Endothelial cell of umbilical vein (primary cell): ENCODE measurements at regions not wholly inside any gene's neighbourhood (a gene's known extent, or its start where the extent isn't known, plus 50 kb on each side); places are given as distances from the start of the nearest gene placed in this dataset.

Source experiments
- BruUV-seq: library from RNA; stranded (reverse); fragments of 400-500 nt; replicated peaks from 2 replicates; lab custom pipeline; 2021; lab: Mats Ljungman, UMichigan
- CTCF ChIA-PET: fragments of 300-600, 350-600 bp; sonication (Branson Sonifier 250); formaldehyde crosslinking; loops from one replicate; lab custom pipeline; 2021; ENCODE audit warnings: antibody characterized with exemption, inconsistent platforms; lab: Charles Lee
- POLR2A ChIA-PET: fragments of 300-600, 350-600 bp; sonication (Branson Sonifier 250); formaldehyde crosslinking; loops from one replicate; lab custom pipeline; 2021; ENCODE audit warnings: antibody characterized with exemption, inconsistent platforms; lab: Charles Lee
- DNase-seq: peaks from one replicate; pipeline ENCODE4 v3.0.0-alpha.2; 2011; ENCODE audit warnings: low read depth, low spot score
- FAIRE-seq: peaks from 2 replicates; lab custom pipeline; 2011; peaks lifted over from hg19 to GRCh38; lab: Jason Lieb, UNC
- H2AFZ ChIP-seq: 2 replicates; pipeline ENCODE4 v1.6.0; 2012; ENCODE audit warnings: low read depth, low read length, control low read depth, inconsistent platforms
- H3K27ac ChIP-seq: 2 replicates; pipeline ENCODE4 v1.5.1; 2011; ENCODE audit warnings: low read depth, mild to moderate bottlenecking, control low read depth, low read length, moderate library complexity; ENCODE audit not compliant: insufficient read depth
- H3K27me3 ChIP-seq, 2 experiments: 2 replicates each; pipeline versions ENCODE4 v1.6.0 to v1.6.1; 2011; ENCODE audit warnings: low read length in 2 of 2, mixed read lengths in 1 of 2; ENCODE audit not compliant: control insufficient read depth in 2 of 2, insufficient read depth in 2 of 2
- H3K36me3 ChIP-seq, 2 experiments: 2 replicates in 1 of 2; 3 replicates in 1 of 2; pipeline ENCODE4 v1.5.1; 2011; ENCODE audit warnings: low read length in 2 of 2, mild to moderate bottlenecking in 1 of 2, moderate library complexity in 1 of 2; ENCODE audit not compliant: control insufficient read depth in 2 of 2, insufficient read depth in 2 of 2; ENCODE audit errors: extremely low read depth in 1 of 2
- H3K4me1 ChIP-seq: 3 replicates; pipeline ENCODE4 v1.5.1; 2011; ENCODE audit warnings: mild to moderate bottlenecking, low read length; ENCODE audit not compliant: control insufficient read depth, insufficient read depth; ENCODE audit errors: extremely low read depth
- H3K4me2 ChIP-seq: 2 replicates; pipeline ENCODE4 v1.6.1; 2011; ENCODE audit warnings: low read length, control low read depth, mixed read lengths; ENCODE audit not compliant: insufficient read depth
- H3K4me3 ChIP-seq, 3 experiments: fragments of 200-600 bp in 1 of 3; sonication (generic), shearing (Covaris generic) in 1 of 3; replicated peaks in 1 of 3; 2 replicates each; pipeline ENCODE4 v1.5.1; 2011 to 2016; ENCODE audit warnings: control low read depth in 3 of 3, low read length in 3 of 3, mild to moderate bottlenecking in 2 of 3, inconsistent platforms in 1 of 3, low read depth in 1 of 3, moderate library complexity in 1 of 3; ENCODE audit not compliant: insufficient read depth in 1 of 3
- H3K79me2 ChIP-seq: 2 replicates; pipeline ENCODE4 v1.6.0; 2012; ENCODE audit warnings: low read length, inconsistent platforms; ENCODE audit not compliant: control insufficient read depth, insufficient read depth
- H3K9ac ChIP-seq: replicated peaks from 2 replicates; pipeline ENCODE3; 2011; ENCODE audit warnings: low read length, control low read depth; ENCODE audit not compliant: insufficient read depth; ENCODE audit errors: extremely low read depth
- H3K9me1 ChIP-seq: replicated peaks from 3 replicates; pipeline ENCODE4 v1.6.0; 2011; ENCODE audit warnings: mild to moderate bottlenecking, low read length; ENCODE audit not compliant: control insufficient read depth, insufficient read depth; ENCODE audit errors: extremely low read depth
- H3K9me3 ChIP-seq: replicated peaks from 2 replicates; pipeline ENCODE4 v1.5.1; 2012; ENCODE audit warnings: low read length, inconsistent platforms; ENCODE audit not compliant: control insufficient read depth, insufficient read depth
- H4K20me1 ChIP-seq: replicated peaks from 2 replicates; pipeline ENCODE3; 2011; ENCODE audit warnings: mild to moderate bottlenecking, low read length; ENCODE audit not compliant: control insufficient read depth, insufficient read depth; ENCODE audit errors: extremely low read depth
- CTCF ChIP-seq, 2 donors: IDR thresholded peaks; 1 replicate in 1 of 2; 2 replicates in 1 of 2; pipeline ENCODE4 v1.5.1; 2011; ENCODE audit warnings: low read length in 2 of 2, mild to moderate bottlenecking in 2 of 2, moderate library complexity in 2 of 2, control low read depth in 1 of 2, inconsistent platforms in 1 of 2, low read depth in 1 of 2; ENCODE audit not compliant: insufficient read depth in 1 of 2; ENCODE audit errors: extremely low read depth in 1 of 2
- EZH2 ChIP-seq: IDR thresholded peaks from 2 replicates; pipeline ENCODE4 v1.6.1; 2012; ENCODE audit warnings: borderline replicate concordance, low read depth, mild to moderate bottlenecking, moderate library complexity, low read length, inconsistent platforms; ENCODE audit not compliant: severe bottlenecking
- FOS ChIP-seq: IDR thresholded peaks from 2 replicates; pipeline ENCODE4 v1.6.1; 2011; ENCODE audit warnings: mild to moderate bottlenecking, low read length, moderate library complexity, borderline replicate concordance; ENCODE audit not compliant: insufficient read depth
- GATA2 ChIP-seq: IDR thresholded peaks from 2 replicates; pipeline ENCODE4 v1.7.0; 2011; ENCODE audit warnings: low read depth, mild to moderate bottlenecking, moderate library complexity, mixed read lengths, low read length; ENCODE audit not compliant: insufficient read length, insufficient read depth
- JUN ChIP-seq: IDR thresholded peaks from 2 replicates; pipeline ENCODE4 v1.6.1; 2011; ENCODE audit warnings: borderline replicate concordance, low read depth; ENCODE audit not compliant: insufficient read length, insufficient read depth
- MAX ChIP-seq: IDR thresholded peaks from 2 replicates; pipeline ENCODE4 v1.6.1; 2011; ENCODE audit not compliant: insufficient read depth, insufficient read length
- MYC ChIP-seq: IDR thresholded peaks from one replicate; pipeline ENCODE4 v1.6.1; 2011; ENCODE audit warnings: mild to moderate bottlenecking, low read depth, low read length
- POLR2A ChIP-seq: IDR thresholded peaks from 2 replicates; pipeline ENCODE4 v1.6.1; 2012; ENCODE audit warnings: low read depth, mild to moderate bottlenecking, control low read depth, low read length
- POLR2AphosphoS5 ChIP-seq: IDR thresholded peaks from 2 replicates; pipeline ENCODE4 v1.6.1; 2012; ENCODE audit warnings: low read depth, mild to moderate bottlenecking, control low read depth, low read length, moderate library complexity; ENCODE audit not compliant: insufficient read depth
- dilution Hi-C: fragments of 300-500 bp; cut with MboI; formaldehyde crosslinking; loops from one replicate; pipeline ENCODE4 v1.15.0; 2019; ENCODE audit warnings: low sequenced_read_pairs; ENCODE audit not compliant: extremely low pct_ligation_motif_present
- intact Hi-C: fragments of 100-400 bp; cut with micrococcal nuclease; formaldehyde crosslinking; loops from one replicate; pipeline ENCODE4 v1.10.0; 2022

- Histone ChIP-seq H3K4me3 (no peak overlapping the region), H4K20me1 (no peaks in the 10 kb centered on the region), H3K4me2 (no peak overlapping the region), H3K79me2 (no peaks in the 10 kb centered on the region), H3K9ac (no peak overlapping the region), H3K9me3 (no peaks in the 10 kb centered on the region), H3K4me1 (peaks cover 9% of the 10 kb centered on the region), H3K9me1 (no peaks in the 10 kb centered on the region), H3K27me3 (peaks cover 0 to 1% of the 10 kb centered on the region in 2 experiments), H3K27ac (no peak overlapping the region), H3K36me3 (no peaks in the 10 kb centered on the region), H2AFZ (no peak overlapping the region)
- CTCF ChIA-PET: interaction anchor here (0.8 kb wide), 1 partner anchor 15 kb away, joined by 3 read pairs; no protein-coding TSS in a partner anchor
- BruUV-seq: no TSS peak
- DNase-seq (no peak), FAIRE-seq (no peak)
- POLR2A ChIA-PET: no interaction called here
- intact Hi-C loops (no loop called here), dilution Hi-C loops (no loop called here)
- TF ChIP-seq GATA2 (no peak), EZH2 (no peak), MAX (no peak), POLR2AphosphoS5 (no peak), MYC (no peak), CTCF (IDR thresholded peaks at IDR 0.05; ENCODE audit: extremely low read depth in 1 of 2, insufficient read depth in 1 of 2, low read depth in 1 of 2, low read length in 2 of 2) (no peak), FOS (no peak), POLR2A (no peak), JUN (no peak)
Observed at GRCh38 chr14:38777401-38777800, 325.6 kb downstream of the SEC23A start.
